Testis (tissue), 2 donors: ENCODE measurements at regions not wholly inside any gene's neighbourhood (a gene's known extent, or its start where the extent isn't known, plus 50 kb on each side); places are given as distances from the start of the nearest gene placed in this dataset.

Experiments used
- POLR2A ChIP-seq: fragments of 450-650 bp; IDR thresholded peaks from one replicate; pipeline ENCODE4 v1.6.1; 2017; ENCODE audit warnings: antibody characterized with exemption, mild to moderate bottlenecking, moderate library complexity
- TF ChIP-seq, protein P1 (sequence below), 3 experiments: fragments of 450-650 bp in 2 of 3; fragments of 200-600 bp in 1 of 3; sonication (generic) in 1 of 3; IDR thresholded peaks; one replicate each; pipeline ENCODE4 v1.5.1; 2016 to 2019; ENCODE audit warnings: antibody characterized with exemption in 3 of 3, mild to moderate bottlenecking in 2 of 3, moderate library complexity in 1 of 3

DNA sequence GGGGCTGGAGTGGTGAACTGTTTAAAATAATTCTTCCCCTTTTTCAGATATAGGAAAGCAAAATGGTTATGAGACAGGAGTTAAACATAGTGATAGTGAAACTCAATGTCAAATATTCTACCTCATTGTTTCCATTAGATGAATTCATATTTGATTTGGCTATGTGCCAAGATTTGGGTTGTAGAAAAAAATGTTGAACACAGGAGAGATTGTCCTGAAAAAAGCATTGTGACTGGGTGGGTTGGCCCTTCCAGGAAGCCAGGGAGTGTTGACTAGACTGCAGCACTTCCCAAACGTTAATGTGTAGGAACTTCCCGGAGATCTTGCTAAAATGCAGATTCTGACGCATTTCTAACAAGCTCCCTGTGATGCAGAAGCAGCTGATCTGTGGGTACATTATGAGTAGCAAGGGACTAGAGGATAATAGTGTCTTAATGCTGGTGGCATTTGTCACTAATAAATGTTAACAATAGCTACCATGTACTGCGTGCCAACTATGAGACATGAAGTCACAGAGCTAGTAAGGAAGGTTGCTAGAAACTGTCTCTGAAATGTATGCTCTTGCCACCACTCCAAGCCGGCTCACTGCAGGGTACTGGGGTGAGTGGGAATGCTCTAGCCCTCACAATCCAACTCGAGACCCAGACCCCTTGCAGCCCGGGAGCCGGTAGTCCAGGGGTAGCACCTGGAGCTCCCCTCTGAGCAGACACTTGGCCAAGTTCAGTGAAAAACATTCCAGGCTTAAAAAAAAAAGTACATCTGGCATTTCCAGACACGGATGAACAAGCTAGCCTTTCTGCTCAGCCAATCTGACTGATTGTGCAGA lies 120.6 kb downstream of the CD47 start:
- TF ChIP-seq, protein P1, sequence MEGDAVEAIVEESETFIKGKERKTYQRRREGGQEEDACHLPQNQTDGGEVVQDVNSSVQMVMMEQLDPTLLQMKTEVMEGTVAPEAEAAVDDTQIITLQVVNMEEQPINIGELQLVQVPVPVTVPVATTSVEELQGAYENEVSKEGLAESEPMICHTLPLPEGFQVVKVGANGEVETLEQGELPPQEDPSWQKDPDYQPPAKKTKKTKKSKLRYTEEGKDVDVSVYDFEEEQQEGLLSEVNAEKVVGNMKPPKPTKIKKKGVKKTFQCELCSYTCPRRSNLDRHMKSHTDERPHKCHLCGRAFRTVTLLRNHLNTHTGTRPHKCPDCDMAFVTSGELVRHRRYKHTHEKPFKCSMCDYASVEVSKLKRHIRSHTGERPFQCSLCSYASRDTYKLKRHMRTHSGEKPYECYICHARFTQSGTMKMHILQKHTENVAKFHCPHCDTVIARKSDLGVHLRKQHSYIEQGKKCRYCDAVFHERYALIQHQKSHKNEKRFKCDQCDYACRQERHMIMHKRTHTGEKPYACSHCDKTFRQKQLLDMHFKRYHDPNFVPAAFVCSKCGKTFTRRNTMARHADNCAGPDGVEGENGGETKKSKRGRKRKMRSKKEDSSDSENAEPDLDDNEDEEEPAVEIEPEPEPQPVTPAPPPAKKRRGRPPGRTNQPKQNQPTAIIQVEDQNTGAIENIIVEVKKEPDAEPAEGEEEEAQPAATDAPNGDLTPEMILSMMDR (IDR thresholded peaks at IDR 0.05): no peak
- no peak for TF ChIP-seq POLR2A
